GM19240 (cell line): ENCODE measurements at regions not wholly inside any gene's neighbourhood (a gene's known extent, or its start where the extent isn't known, plus 50 kb on each side); places are given as distances from the start of the nearest gene placed in this dataset.

ENCODE experiments used
- DNase-seq: peaks from one replicate; pipeline ENCODE4 v3.0.0; 2011; ENCODE audit warnings: low spot score; ENCODE audit not compliant: insufficient read length

GRCh38 chr2:163370169-163370886, 365.5 kb downstream of the FIGN start:
- DNase-seq = no peak

- DNase-seq = no peak
Measured at GRCh38 chr2:163369111-163369510, 366.7 kb downstream of the FIGN start.

DNA sequence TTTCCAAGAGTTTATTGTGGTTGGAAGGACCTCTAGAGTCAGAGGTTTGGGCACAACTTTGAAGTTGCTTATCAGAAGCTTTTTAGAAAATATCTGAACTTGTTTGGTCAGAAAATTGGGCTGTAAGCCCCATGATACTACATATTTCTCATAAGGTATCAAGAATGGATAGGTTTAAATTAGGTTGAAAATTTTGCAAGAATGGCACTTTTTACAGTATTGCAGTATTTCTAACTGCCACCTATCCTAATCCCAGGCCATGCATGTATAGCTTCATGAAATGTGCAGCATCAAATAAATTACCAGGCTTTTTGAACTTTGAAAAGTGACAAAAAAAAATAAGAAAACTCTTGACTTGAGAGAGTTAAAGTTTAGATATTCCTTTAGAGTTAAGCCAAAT, 367.2 kb downstream of the FIGN start:
- no peak for DNase-seq

GRCh38 chr2:163367825-163368582, 367.8 kb downstream of the FIGN start:
- DNase-seq = no peak

GRCh38 chr2:163364736-163365135, 371.1 kb downstream of the FIGN start:
- no peak for DNase-seq

DNA sequence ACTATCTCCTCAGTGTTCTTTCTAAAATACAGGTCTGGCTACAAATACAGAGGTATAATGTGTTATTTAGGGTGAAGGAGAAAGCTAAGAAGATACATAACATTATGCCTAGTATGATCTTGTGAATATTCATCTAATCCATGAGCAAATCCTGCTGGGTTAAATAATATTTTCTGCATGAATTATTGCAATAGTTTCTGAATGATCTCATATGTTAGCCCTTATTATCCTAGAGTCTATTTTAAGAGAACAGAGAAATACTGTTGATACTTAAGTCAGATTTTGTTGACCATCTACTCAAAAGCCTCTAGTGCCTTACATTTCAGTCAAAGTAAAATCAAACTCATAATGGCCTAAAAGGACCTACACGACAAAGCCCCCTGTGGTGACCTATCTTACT, 382.3 kb downstream of the FIGN start:
- no peak for DNase-seq

GRCh38 chr2:163351966-163352365, 383.8 kb downstream of the FIGN start:
- DNase-seq = no peak

DNA sequence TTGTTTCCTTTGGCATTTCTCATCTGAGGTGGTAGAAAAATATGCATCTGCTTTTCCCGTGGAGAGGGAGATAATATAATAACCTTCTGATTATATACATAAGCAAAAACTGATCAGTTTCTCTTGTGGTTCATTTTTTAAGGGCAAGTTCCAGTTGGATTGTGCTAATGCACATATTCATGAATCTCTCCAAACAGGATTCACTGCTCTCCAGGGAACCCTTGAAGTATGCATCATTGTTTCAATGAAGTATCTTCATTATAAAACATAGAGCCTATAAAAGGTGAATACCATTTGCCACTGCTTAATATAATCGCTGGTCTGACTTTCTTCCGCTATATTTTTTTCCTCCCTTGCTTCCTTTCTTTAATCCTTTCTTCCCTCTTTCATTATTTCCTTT, 384.7 kb downstream of the FIGN start:
- DNase-seq = no peak

GRCh38 chr2:163348857-163349380, 386.9 kb downstream of the FIGN start:
- no peak for DNase-seq

- no peak for DNase-seq
Measured at GRCh38 chr2:163347982-163348856, 387.6 kb downstream of the FIGN start.

- DNase-seq = peak; percentile 23
Measured at GRCh38 chr2:163345795-163346573, 389.8 kb downstream of the FIGN start.

GRCh38 chr2:163343316-163343715, 392.5 kb downstream of the FIGN start:
- DNase-seq = no peak

GRCh38 chr2:163341426-163341825, 394.4 kb downstream of the FIGN start:
- no peak for DNase-seq

DNA sequence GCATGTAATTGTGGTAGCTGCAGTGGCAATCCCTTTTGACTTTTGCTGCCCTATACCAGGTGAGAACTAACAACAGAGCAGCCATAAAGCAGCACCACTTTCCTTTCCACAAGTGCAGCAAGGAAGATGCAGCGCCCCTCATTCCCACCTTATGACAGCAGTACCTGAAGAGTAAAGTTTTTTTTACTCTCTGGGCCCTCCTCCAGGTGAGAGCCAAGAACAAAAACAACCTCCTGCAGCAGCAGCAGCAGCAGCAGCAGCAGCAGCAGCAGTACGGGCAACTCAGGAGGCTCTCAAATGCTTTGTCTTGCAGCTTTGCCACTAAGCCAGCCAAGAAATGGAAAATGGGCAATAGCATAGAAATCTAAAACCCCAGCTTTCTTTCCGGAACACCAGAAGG, 397.5 kb downstream of the FIGN start:
- DNase-seq = no peak

- no peak for DNase-seq
Measured at GRCh38 chr2:163324677-163325076, 411.1 kb downstream of the FIGN start.

GRCh38 chr2:163319006-163319405, 416.8 kb downstream of the FIGN start:
- no peak for DNase-seq

GRCh38 chr2:163314712-163315111, 421.1 kb downstream of the FIGN start:
- DNase-seq = no peak

- no peak for DNase-seq
Measured at GRCh38 chr2:163312713-163313112, 423.1 kb downstream of the FIGN start.

GRCh38 chr2:163306647-163307046, 429.2 kb downstream of the FIGN start:
- DNase-seq = no peak

DNA sequence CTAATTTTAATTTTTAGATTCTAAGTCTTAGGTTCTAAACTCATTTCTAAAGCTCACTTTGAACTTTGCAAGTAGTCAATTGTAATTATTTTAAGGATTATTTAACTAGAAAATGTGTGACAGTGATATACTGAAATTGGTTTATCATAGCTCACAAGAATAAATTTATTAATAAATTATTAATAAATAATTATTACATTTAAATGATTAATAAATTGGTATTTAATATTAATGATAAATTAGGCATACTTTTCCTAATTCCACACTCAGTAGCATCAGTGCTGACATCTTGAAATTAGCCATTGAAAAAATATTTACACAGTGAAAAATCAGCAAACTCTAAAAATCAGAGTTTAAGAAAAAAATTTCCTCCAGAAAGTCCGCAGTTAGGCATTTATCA, 433.7 kb downstream of the FIGN start:
- no peak for DNase-seq

DNA sequence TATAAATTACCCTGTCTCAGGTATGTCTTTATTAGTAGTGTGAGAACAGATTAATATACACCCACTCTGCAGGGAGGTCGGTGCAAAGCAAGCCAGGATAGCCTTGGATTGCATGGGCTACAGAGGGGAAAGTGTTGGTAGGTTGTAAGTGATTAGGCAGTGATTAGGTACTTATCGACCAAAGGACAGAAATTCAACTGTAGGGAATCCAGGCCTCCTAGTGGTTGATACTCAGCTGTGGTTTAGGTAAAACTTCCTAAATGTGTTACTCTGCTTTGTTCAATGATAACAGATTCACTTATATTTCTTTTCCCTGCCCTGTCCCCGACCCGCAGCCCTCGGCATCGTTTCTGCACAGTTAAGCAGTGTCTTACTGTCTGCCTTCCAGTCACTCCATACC, 444.0 kb downstream of the FIGN start:
- no peak for DNase-seq
